ENCODE measurements at regions not wholly inside any gene's neighbourhood (a gene's known extent, or its start where the extent isn't known, plus 50 kb on each side); places are given as distances from the start of the nearest gene placed in this dataset.

DNA sequence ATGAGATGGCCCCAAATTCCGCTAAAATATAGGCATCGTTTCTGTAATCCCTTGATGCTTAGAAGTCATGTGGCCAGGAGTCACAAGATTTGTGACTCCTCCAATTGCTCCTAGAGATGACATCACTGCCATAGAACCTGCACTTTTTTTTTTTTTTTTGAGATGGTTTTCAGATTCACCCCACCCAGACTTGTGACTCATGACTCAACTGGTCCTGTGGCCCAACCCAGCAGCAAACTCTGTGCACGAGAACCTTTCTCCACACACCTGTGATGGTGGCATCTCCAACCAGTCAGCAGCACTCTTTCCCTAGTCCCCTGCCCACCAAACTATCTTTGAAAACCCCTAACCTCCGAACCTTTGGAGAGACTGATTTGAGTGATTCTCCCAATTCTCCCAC lies 414.0 kb downstream of the MED10 start:
- TF ChIP-seq, protein P1, sequence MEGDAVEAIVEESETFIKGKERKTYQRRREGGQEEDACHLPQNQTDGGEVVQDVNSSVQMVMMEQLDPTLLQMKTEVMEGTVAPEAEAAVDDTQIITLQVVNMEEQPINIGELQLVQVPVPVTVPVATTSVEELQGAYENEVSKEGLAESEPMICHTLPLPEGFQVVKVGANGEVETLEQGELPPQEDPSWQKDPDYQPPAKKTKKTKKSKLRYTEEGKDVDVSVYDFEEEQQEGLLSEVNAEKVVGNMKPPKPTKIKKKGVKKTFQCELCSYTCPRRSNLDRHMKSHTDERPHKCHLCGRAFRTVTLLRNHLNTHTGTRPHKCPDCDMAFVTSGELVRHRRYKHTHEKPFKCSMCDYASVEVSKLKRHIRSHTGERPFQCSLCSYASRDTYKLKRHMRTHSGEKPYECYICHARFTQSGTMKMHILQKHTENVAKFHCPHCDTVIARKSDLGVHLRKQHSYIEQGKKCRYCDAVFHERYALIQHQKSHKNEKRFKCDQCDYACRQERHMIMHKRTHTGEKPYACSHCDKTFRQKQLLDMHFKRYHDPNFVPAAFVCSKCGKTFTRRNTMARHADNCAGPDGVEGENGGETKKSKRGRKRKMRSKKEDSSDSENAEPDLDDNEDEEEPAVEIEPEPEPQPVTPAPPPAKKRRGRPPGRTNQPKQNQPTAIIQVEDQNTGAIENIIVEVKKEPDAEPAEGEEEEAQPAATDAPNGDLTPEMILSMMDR (IDR thresholded peaks at IDR 0.05; ENCODE audit: partially characterized antibody, unreplicated experiment) = no peak
- H3K4me1 Mint-ChIP-seq (ENCODE audit: low read depth, unreplicated experiment) = no peaks in the 10 kb centered on the region
- no peaks in the 10 kb centered on the region for H3K9me3 Mint-ChIP-seq (ENCODE audit: unreplicated experiment)
- H3K4me3 Mint-ChIP-seq (ENCODE audit: unreplicated experiment) = no peak overlapping the region
- no peaks in the 10 kb centered on the region for H3K27me3 Mint-ChIP-seq (ENCODE audit: unreplicated experiment)
- no peak for DNase-seq
- H3K36me3 Mint-ChIP-seq (ENCODE audit: unreplicated experiment) = peaks cover 17% of the 10 kb centered on the region
- no peak overlapping the region for H3K27ac Mint-ChIP-seq (ENCODE audit: unreplicated experiment)

DNA sequence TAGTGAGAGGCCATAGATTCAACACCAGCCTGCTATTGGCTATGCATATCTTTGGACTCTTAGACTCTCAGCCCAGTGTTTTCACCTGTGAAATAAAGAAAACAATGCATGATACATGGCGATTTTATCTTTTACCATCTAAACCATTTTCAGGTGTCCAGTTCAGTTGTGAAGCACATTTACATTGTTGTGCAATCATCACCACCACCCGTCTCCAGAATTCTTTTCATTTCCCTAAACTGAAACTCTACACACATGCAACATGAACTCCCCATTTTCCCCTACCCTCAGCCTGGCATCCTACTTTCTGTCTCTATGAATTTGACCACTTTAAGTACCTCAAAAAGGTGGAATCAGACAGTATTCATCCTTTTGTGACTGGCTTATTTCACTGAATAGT lies 420.6 kb downstream of the MED10 start:
- peaks cover 4% of the 10 kb centered on the region for H3K27me3 Mint-ChIP-seq (ENCODE audit: unreplicated experiment)
- no peak overlapping the region for H3K4me3 Mint-ChIP-seq (ENCODE audit: unreplicated experiment)
- peaks cover 5% of the 10 kb centered on the region for H3K36me3 Mint-ChIP-seq (ENCODE audit: unreplicated experiment)
- DNase-seq = no peak
- TF ChIP-seq, protein P1 (IDR thresholded peaks at IDR 0.05; ENCODE audit: partially characterized antibody, unreplicated experiment) = no peak
- H3K27ac Mint-ChIP-seq (ENCODE audit: unreplicated experiment) = no peak overlapping the region
- H3K4me1 Mint-ChIP-seq (ENCODE audit: low read depth, unreplicated experiment) = no peaks in the 10 kb centered on the region
- peaks cover 5% of the 10 kb centered on the region for H3K9me3 Mint-ChIP-seq (ENCODE audit: unreplicated experiment)

DNA sequence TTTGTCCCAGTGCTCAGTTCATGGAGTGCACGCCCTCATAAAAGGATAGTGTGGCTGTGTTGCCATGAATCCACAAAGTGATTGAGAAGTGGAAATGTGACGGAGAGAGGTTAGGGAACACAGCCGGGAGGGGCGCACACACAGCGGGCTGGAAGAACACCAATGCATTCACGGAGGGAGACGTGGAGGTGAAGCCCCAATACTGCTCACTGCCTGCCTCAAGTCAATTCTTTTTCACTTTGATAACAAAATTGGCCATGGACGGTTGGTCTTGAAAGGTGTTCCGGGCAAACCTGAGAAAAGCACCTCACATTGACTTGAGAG lies 424.1 kb downstream of the MED10 start:
- TF ChIP-seq, protein P1 (IDR thresholded peaks at IDR 0.05; ENCODE audit: partially characterized antibody, unreplicated experiment) = no peak
- Mint-ChIP-seq H3K36me3 (ENCODE audit: unreplicated experiment) (no peaks in the 10 kb centered on the region), H3K4me3 (ENCODE audit: unreplicated experiment) (no peak overlapping the region), H3K9me3 (ENCODE audit: unreplicated experiment) (peaks cover 5% of the 10 kb centered on the region), H3K4me1 (ENCODE audit: low read depth, unreplicated experiment) (no peaks in the 10 kb centered on the region), H3K27me3 (ENCODE audit: unreplicated experiment) (peaks cover 7% of the 10 kb centered on the region), H3K27ac (ENCODE audit: unreplicated experiment) (no peak overlapping the region)
- DNase-seq = no peak

DNA sequence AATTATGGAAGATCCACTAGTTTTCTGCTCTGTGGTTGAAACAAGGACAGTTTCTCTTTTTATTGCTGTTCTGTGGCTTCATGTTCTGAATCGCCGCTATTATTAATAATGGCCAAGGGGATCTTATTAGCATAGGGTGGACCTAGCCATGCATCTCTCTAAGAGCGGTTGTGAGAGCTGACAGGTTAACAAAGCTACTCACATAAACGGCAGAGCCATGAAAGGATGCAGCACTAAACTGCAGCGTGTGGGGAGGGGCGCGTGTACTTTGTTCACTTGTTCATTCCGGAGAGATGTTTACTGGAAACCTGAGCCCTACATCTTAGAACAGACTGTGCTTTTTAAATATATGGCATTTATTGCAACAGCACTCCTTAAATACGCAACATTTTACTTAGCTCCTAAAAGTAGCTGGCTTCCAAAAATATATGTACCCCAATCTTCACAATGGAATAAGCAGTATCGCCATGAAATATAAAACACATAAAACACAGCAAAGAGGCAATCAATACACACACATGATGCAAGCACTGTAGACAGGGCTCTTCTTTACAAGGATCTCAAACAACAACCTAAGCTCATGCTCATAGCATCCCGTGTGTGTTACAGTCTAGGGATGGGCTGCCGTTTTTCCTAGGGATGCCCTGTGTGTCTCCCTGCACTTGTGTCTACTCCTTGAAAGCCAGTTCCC lies 424.6 kb downstream of the MED10 start:
- H3K27ac Mint-ChIP-seq (ENCODE audit: unreplicated experiment) = no peak overlapping the region
- H3K36me3 Mint-ChIP-seq (ENCODE audit: unreplicated experiment) = no peaks in the 10 kb centered on the region

DNA sequence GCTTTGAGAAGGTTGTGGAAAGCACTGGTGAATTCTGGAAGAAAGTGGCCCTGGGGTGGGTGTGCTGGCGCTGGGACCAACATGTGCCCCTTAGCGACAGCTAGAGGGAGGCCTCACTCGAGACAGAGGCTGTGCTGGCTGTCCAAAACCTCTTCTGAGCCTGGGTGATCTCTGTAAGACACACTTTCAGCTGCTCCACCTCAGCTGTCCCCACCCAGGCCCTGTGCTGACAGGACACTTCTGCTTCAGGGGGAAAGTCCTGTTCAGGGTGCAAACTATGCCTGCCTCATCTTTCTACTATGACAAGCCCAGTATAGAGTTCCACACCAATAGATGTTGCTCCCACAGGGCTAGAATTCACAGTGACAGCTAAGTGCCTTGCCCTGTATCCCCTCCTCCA lies 426.4 kb downstream of the MED10 start:
- Mint-ChIP-seq H3K9me3 (ENCODE audit: unreplicated experiment) (no peaks in the 10 kb centered on the region), H3K36me3 (ENCODE audit: unreplicated experiment) (no peaks in the 10 kb centered on the region), H3K4me3 (ENCODE audit: unreplicated experiment) (no peak overlapping the region), H3K27ac (ENCODE audit: unreplicated experiment) (no peak overlapping the region), H3K4me1 (ENCODE audit: low read depth, unreplicated experiment) (no peaks in the 10 kb centered on the region), H3K27me3 (ENCODE audit: unreplicated experiment) (peaks cover 7% of the 10 kb centered on the region)
- TF ChIP-seq, protein P1 (IDR thresholded peaks at IDR 0.05; ENCODE audit: partially characterized antibody, unreplicated experiment) = no peak
- DNase-seq = no peak

More for the DNA sequence above, 424.6 kb downstream of the MED10 start:
- no peak for DNase-seq
- H3K4me1 Mint-ChIP-seq (ENCODE audit: low read depth, unreplicated experiment) = no peaks in the 10 kb centered on the region
- peaks cover 3% of the 10 kb centered on the region for H3K9me3 Mint-ChIP-seq (ENCODE audit: unreplicated experiment)
- H3K4me3 Mint-ChIP-seq (ENCODE audit: unreplicated experiment) = no peak overlapping the region
- TF ChIP-seq, protein P1 (IDR thresholded peaks at IDR 0.05; ENCODE audit: partially characterized antibody, unreplicated experiment) = no peak
- H3K27me3 Mint-ChIP-seq (ENCODE audit: unreplicated experiment) = peaks cover 7% of the 10 kb centered on the region

All from glutamatergic neuron (in vitro differentiated cells).